DMS114 treated with DMSO at 0.1 percent for 48 hours (cell line): ENCODE measurements at regions not wholly inside any gene's neighbourhood (a gene's known extent, or its start where the extent isn't known, plus 50 kb on each side); places are given as distances from the start of the nearest gene placed in this dataset.

Source experiments
- DNase-seq: peaks from one replicate; lab custom pipeline; 2025; ENCODE audit not compliant: unreplicated experiment; lab: John Stamatoyannopoulos, UW

- DNase-seq: no peak
These were observed 72.1 kb upstream of the STK32A start for GRCh38 chr5:147162740-147163139.

GRCh38 chr5:147167529-147167928, 67.3 kb upstream of the STK32A start:
- DNase-seq: no peak

GRCh38 chr5:147168578-147169327, 66.1 kb upstream of the STK32A start:
- no peak for DNase-seq

- no peak for DNase-seq
These were observed 65.4 kb upstream of the STK32A start for GRCh38 chr5:147169399-147169798.

GRCh38 chr5:147169901-147170300, 64.9 kb upstream of the STK32A start:
- no peak for DNase-seq

GRCh38 chr5:147170603-147171002, 64.2 kb upstream of the STK32A start:
- DNase-seq: no peak

GRCh38 chr5:147174671-147175265, 60.1 kb upstream of the STK32A start:
- no peak for DNase-seq

- DNase-seq: no peak
These were observed 59.2 kb upstream of the STK32A start for GRCh38 chr5:147175516-147176097.

GRCh38 chr5:147176422-147176821, 58.4 kb upstream of the STK32A start:
- DNase-seq: no peak

GRCh38 chr5:147177125-147177840, 57.5 kb upstream of the STK32A start:
- DNase-seq: no peak

GRCh38 chr5:147179562-147180147, 55.2 kb upstream of the STK32A start:
- DNase-seq: no peak

GRCh38 chr5:147180751-147181150, 54.1 kb upstream of the STK32A start:
- no peak for DNase-seq
